CD4-positive, alpha-beta T cell (primary cell): ENCODE measurements at regions not wholly inside any gene's neighbourhood (a gene's known extent, or its start where the extent isn't known, plus 50 kb on each side); places are given as distances from the start of the nearest gene placed in this dataset.

Experiments used
- ATAC-seq: fragments of 200-7000 bp; cut with Tn5 transposase; one replicate; pipeline ENCODE4 v1.10.0; 2022; ENCODE audit warnings: mild to moderate bottlenecking; ENCODE audit not compliant: poor library complexity
- CTCF ChIA-PET: fragments of 350-600 bp; sonication (Branson Sonifier 250); formaldehyde crosslinking; loops from one replicate; lab custom pipeline; 2021; ENCODE audit warnings: antibody characterized with exemption, inconsistent platforms; lab: Charles Lee
- POLR2A ChIA-PET: fragments of 350-600 bp; sonication (Branson Sonifier 250); formaldehyde crosslinking; loops from one replicate; lab custom pipeline; 2021; ENCODE audit warnings: antibody characterized with exemption, inconsistent platforms; lab: Charles Lee
- DNase-seq, 14 experiments: peaks; one replicate each; pipeline ENCODE4 v3.0.0-alpha.2; 2013 to 2020; ENCODE audit warnings: mixed read lengths in 2 of 14
- H3K27ac ChIP-seq, 2 donors: one replicate each; pipeline versions ENCODE4 v1.5.1 to v1.7.0; 2013; ENCODE audit warnings: low read length in 2 of 2, low read depth in 1 of 2, mild to moderate bottlenecking in 1 of 2
- H3K27me3 ChIP-seq, 2 experiments: 1 replicate in 1 of 2; 2 replicates in 1 of 2; pipeline versions ENCODE4 v1.6.1 to v1.7.0; 2013; ENCODE audit warnings: low read length in 2 of 2, control low read depth in 1 of 2, mild to moderate bottlenecking in 1 of 2, moderate library complexity in 1 of 2; ENCODE audit not compliant: insufficient read depth in 2 of 2, control insufficient read depth in 1 of 2
- H3K36me3 ChIP-seq: one replicate; pipeline ENCODE4 v1.6.1; 2013; ENCODE audit warnings: low read length, control low read depth; ENCODE audit not compliant: insufficient read depth
- H3K4me1 ChIP-seq: one replicate; pipeline ENCODE4 v1.6.1; 2013; ENCODE audit warnings: low read length, control low read depth; ENCODE audit not compliant: insufficient read depth
- H3K4me3 ChIP-seq: one replicate; pipeline ENCODE4 v1.5.1; 2013; ENCODE audit warnings: mild to moderate bottlenecking, low read length, moderate library complexity
- H3K9me3 ChIP-seq, 2 experiments: 1 replicate in 1 of 2; 2 replicates in 1 of 2; pipeline versions ENCODE4 v1.6.1 to v1.7.0; 2013; ENCODE audit warnings: low read length in 2 of 2, mild to moderate bottlenecking in 2 of 2, control low read depth in 1 of 2, moderate library complexity in 1 of 2; ENCODE audit not compliant: control insufficient read depth in 1 of 2, insufficient read depth in 1 of 2
- H3K27ac Mint-ChIP-seq: one replicate; pipeline ENCODE4 v1.8.0; 2020; ENCODE audit warnings: mixed read lengths
- H3K27me3 Mint-ChIP-seq: one replicate; pipeline ENCODE4 v1.8.0; 2021; ENCODE audit warnings: mixed read lengths
- H3K36me3 Mint-ChIP-seq: one replicate; pipeline ENCODE4 v1.8.0; 2021; ENCODE audit warnings: low read depth, mixed read lengths
- H3K4me1 Mint-ChIP-seq: one replicate; pipeline ENCODE4 v1.8.0; 2021; ENCODE audit warnings: low read depth, mixed read lengths
- H3K4me3 Mint-ChIP-seq: one replicate; pipeline ENCODE4 v1.8.0; 2020; ENCODE audit warnings: mild to moderate bottlenecking, mixed read lengths
- H3K9me3 Mint-ChIP-seq: one replicate; pipeline ENCODE4 v1.8.0; 2020; ENCODE audit warnings: mixed read lengths
- CTCF ChIP-seq: fragments of 200-600 bp; IDR thresholded peaks from one replicate; pipeline ENCODE4 v1.8.0; 2022; ENCODE audit warnings: antibody characterized with exemption, mild to moderate bottlenecking
- intact Hi-C, 2 experiments: fragments of 100-400 bp; cut with DNase I in 1 of 2; cut with micrococcal nuclease in 1 of 2; formaldehyde crosslinking; loops; one replicate each; pipeline versions ENCODE4 v1.15.1 to v1.9.0; 2023 to 2025; cut with DNase I, micrococcal nuclease

GRCh38 chr15:88365124-88365523 is 102.1 kb downstream of the MRPL46 start:
- TF ChIP-seq CTCF = no peak
- Mint-ChIP-seq H3K36me3 (no peaks in the 10 kb centered on the region), H3K4me1 (no peaks in the 10 kb centered on the region), H3K9me3 (no peaks in the 10 kb centered on the region), H3K27me3 (peaks cover 6% of the 10 kb centered on the region), H3K4me3 (no peak overlapping the region), H3K27ac (no peak overlapping the region)
- intact Hi-C loops = no loop called here
- POLR2A ChIA-PET = no interaction called here
- H3K9me3 ChIP-seq = no peaks in the 10 kb centered on the region
- H3K27me3 ChIP-seq = no peaks in the 10 kb centered on the region
- H3K4me1 ChIP-seq = no peaks in the 10 kb centered on the region
- ATAC-seq (no peak), DNase-seq (no peak)
- H3K36me3 ChIP-seq = no peaks in the 10 kb centered on the region
- no peak overlapping the region for H3K4me3 ChIP-seq
- CTCF ChIA-PET = no interaction called here
- H3K27ac ChIP-seq = no peak overlapping the region

GRCh38 chr15:88348579-88349230 is 92.2 kb upstream of the NTRK3 start:
- no peak overlapping the region for H3K4me3 Mint-ChIP-seq
- peaks cover 8% of the 10 kb centered on the region for H3K9me3 Mint-ChIP-seq
- CTCF ChIA-PET = no interaction called here
- H3K27me3 Mint-ChIP-seq = peaks cover 18% of the 10 kb centered on the region
- Histone ChIP-seq H3K36me3 (no peaks in the 10 kb centered on the region), H3K27me3 (peaks cover 0 to 4% of the 10 kb centered on the region in 2 experiments), H3K4me3 (no peak overlapping the region), H3K4me1 (no peaks in the 10 kb centered on the region), H3K9me3 (peaks cover 0 to 10% of the 10 kb centered on the region in 2 experiments), H3K27ac (no peak overlapping the region)
- POLR2A ChIA-PET = no interaction called here
- no peaks in the 10 kb centered on the region for H3K4me1 Mint-ChIP-seq
- ATAC-seq (no peak), DNase-seq (no peak)
- TF ChIP-seq CTCF = no peak
- H3K27ac Mint-ChIP-seq = no peak overlapping the region
- intact Hi-C loops = no loop called here
- no peaks in the 10 kb centered on the region for H3K36me3 Mint-ChIP-seq

- H3K27ac Mint-ChIP-seq = no peak overlapping the region
- ChIA-PET CTCF (no interaction called here), POLR2A (no interaction called here)
- no peak for DNase-seq
- ATAC-seq = no peak
- Histone ChIP-seq H3K4me3 (no peak overlapping the region), H3K9me3 (no peaks in the 10 kb centered on the region), H3K36me3 (no peaks in the 10 kb centered on the region), H3K4me1 (no peaks in the 10 kb centered on the region), H3K27ac (no peak overlapping the region), H3K27me3 (peaks cover 0 to 4% of the 10 kb centered on the region in 2 experiments)
- H3K9me3 Mint-ChIP-seq = no peaks in the 10 kb centered on the region
- peaks cover 18% of the 10 kb centered on the region for H3K27me3 Mint-ChIP-seq
- no peak overlapping the region for H3K4me3 Mint-ChIP-seq
- intact Hi-C loops = no loop called here
- no peak for TF ChIP-seq CTCF
- no peaks in the 10 kb centered on the region for H3K4me1 Mint-ChIP-seq
- no peaks in the 10 kb centered on the region for H3K36me3 Mint-ChIP-seq
Measured at GRCh38 chr15:88345962-88346361, 89.4 kb upstream of the NTRK3 start.
